Colonic mucosa (tissue), 4 donors: ENCODE measurements at regions not wholly inside any gene's neighbourhood (a gene's known extent, or its start where the extent isn't known, plus 50 kb on each side); places are given as distances from the start of the nearest gene placed in this dataset.
"Not testable (repeated sequence)": the region's sequence is repeated elsewhere in the genome, so short reads cannot be mapped to it uniquely, and the experiment has no call there.

Experiments used
- DNase-seq: peaks from one replicate; pipeline ENCODE4 v3.0.0-alpha.2; 2020
- H3K27ac ChIP-seq: fragments of 200-600 bp; one replicate; pipeline ENCODE4 v1.8.0; 2021
- H3K27me3 ChIP-seq: fragments of 200-600 bp; one replicate; pipeline ENCODE4 v1.8.0; 2021
- H3K36me3 ChIP-seq: fragments of 200-600 bp; one replicate; pipeline ENCODE4 v1.8.0; 2021
- H3K4me1 ChIP-seq: fragments of 200-600 bp; one replicate; pipeline ENCODE4 v1.8.0; 2021; ENCODE audit warnings: mild to moderate bottlenecking
- H3K4me3 ChIP-seq: fragments of 200-600 bp; one replicate; pipeline ENCODE4 v1.8.0; 2021
- H3K9ac ChIP-seq, 2 donors: one replicate each; pipeline ENCODE4 v1.7.0; 2013; ENCODE audit warnings: control low read depth in 2 of 2, low read depth in 2 of 2, low read length in 2 of 2
- H3K9me3 ChIP-seq: fragments of 200-600 bp; one replicate; pipeline ENCODE4 v1.8.0; 2021
- CTCF ChIP-seq: fragments of 200-600 bp; IDR thresholded peaks from one replicate; pipeline ENCODE4 v1.8.0; 2022; ENCODE audit warnings: antibody characterized with exemption, mild to moderate bottlenecking
- intact Hi-C: fragments of 100-400 bp; cut with DNase I; formaldehyde crosslinking; loops from one replicate; pipeline ENCODE4 v1.14.1; 2022
- donor health status: healthy.
- donor health status: DM: no; HTN: no; CAD: no.
- donor health status: DM: no; HTN: no; CAD: no.

- no peaks in the 10 kb centered on the region for H3K36me3 ChIP-seq
Observed at GRCh38 chr5:82636591-82636990, 358.4 kb upstream of the RPS23 start.

GRCh38 chr5:82635561-82636288, 357.6 kb upstream of the RPS23 start:
- H3K27me3 ChIP-seq: no peaks in the 10 kb centered on the region
- intact Hi-C loops: no loop called here
- H3K4me1 ChIP-seq: no peaks in the 10 kb centered on the region
- H3K9ac ChIP-seq: peak overlapping the region in 1 of 2 donors; percentile 48
- no peaks in the 10 kb centered on the region for H3K36me3 ChIP-seq
- no peak for TF ChIP-seq CTCF
- peak overlapping the region; percentile 51 for H3K27ac ChIP-seq
- H3K4me3 ChIP-seq: no peak overlapping the region
- no peaks in the 10 kb centered on the region for H3K9me3 ChIP-seq
- peak; percentile 32 for DNase-seq

More at GRCh38 chr5:82636591-82636990, 358.4 kb upstream of the RPS23 start:
- Histone ChIP-seq H3K4me1 (peaks cover 4% of the 10 kb centered on the region), H3K27me3 (no peaks in the 10 kb centered on the region), H3K9ac (no peak overlapping the region), H3K27ac (no peak overlapping the region), H3K4me3 (no peak overlapping the region), H3K9me3 (no peaks in the 10 kb centered on the region)
- TF ChIP-seq CTCF: no peak
- intact Hi-C loops: no loop called here
- no peak for DNase-seq

GRCh38 chr5:82628364-82628910, 350.3 kb upstream of the RPS23 start:
- H3K4me1 ChIP-seq: no peaks in the 10 kb centered on the region
- TF ChIP-seq CTCF: no peak
- no peaks in the 10 kb centered on the region for H3K27me3 ChIP-seq
- no peaks in the 10 kb centered on the region for H3K36me3 ChIP-seq
- intact Hi-C loops: no loop called here
- no peaks in the 10 kb centered on the region for H3K9me3 ChIP-seq
- H3K4me3 ChIP-seq: no peak overlapping the region
- H3K9ac ChIP-seq: no peak overlapping the region
- DNase-seq: no peak
- H3K27ac ChIP-seq: no peak overlapping the region

GRCh38 chr5:82626905-82627591, 348.9 kb upstream of the RPS23 start:
- intact Hi-C loops, H3K36me3 ChIP-seq, H3K27ac ChIP-seq: not testable (repeated sequence)

GRCh38 chr5:82626012-82626411, 347.9 kb upstream of the RPS23 start:
- H3K4me1 ChIP-seq, H3K9me3 ChIP-seq, H3K27ac ChIP-seq, H3K27me3 ChIP-seq, H3K36me3 ChIP-seq, H3K9ac ChIP-seq, intact Hi-C loops, DNase-seq, H3K4me3 ChIP-seq: not testable (repeated sequence)

More at GRCh38 chr5:82626905-82627591, 348.9 kb upstream of the RPS23 start:
- H3K9ac ChIP-seq, H3K4me1 ChIP-seq, H3K27me3 ChIP-seq, H3K4me3 ChIP-seq, DNase-seq, H3K9me3 ChIP-seq: not testable (repeated sequence)

- DNase-seq: no peak
- H3K4me1 ChIP-seq: no peaks in the 10 kb centered on the region
- no peaks in the 10 kb centered on the region for H3K27me3 ChIP-seq
- no peaks in the 10 kb centered on the region for H3K9me3 ChIP-seq
- peak overlapping the region; percentile 83 for H3K27ac ChIP-seq
- intact Hi-C loops: no loop called here
- TF ChIP-seq CTCF: no peak
- no peak overlapping the region for H3K9ac ChIP-seq
- no peak overlapping the region for H3K4me3 ChIP-seq
- H3K36me3 ChIP-seq: no peaks in the 10 kb centered on the region
Observed at GRCh38 chr5:82624062-82624461, 345.9 kb upstream of the RPS23 start.
